ENCODE measurements at regions not wholly inside any gene's neighbourhood (a gene's known extent, or its start where the extent isn't known, plus 50 kb on each side); places are given as distances from the start of the nearest gene placed in this dataset.

- TF ChIP-seq CENPX (CRISPR knock-in tag; IDR thresholded peaks at IDR 0.05) (no peak), TOE1 (CRISPR knock-in tag; IDR thresholded peaks at IDR 0.05) (no peak), ZNF672 (CRISPR knock-in tag; IDR thresholded peaks at IDR 0.05) (no peak), BRCA1 (CRISPR knock-in tag; IDR thresholded peaks at IDR 0.05) (no peak)
- TF ChIP-seq, protein P1, sequence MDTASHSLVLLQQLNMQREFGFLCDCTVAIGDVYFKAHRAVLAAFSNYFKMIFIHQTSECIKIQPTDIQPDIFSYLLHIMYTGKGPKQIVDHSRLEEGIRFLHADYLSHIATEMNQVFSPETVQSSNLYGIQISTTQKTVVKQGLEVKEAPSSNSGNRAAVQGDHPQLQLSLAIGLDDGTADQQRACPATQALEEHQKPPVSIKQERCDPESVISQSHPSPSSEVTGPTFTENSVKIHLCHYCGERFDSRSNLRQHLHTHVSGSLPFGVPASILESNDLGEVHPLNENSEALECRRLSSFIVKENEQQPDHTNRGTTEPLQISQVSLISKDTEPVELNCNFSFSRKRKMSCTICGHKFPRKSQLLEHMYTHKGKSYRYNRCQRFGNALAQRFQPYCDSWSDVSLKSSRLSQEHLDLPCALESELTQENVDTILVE (CRISPR knock-in tag; IDR thresholded peaks at IDR 0.05), result no peak
Observed at GRCh38 chr10:31187607-31188210, 131.3 kb upstream of the ZEB1 start (continued).

- Histone ChIP-seq H3K36me3 (replicated peaks in 1 of 2; ENCODE audit: control insufficient read depth in 1 of 2, insufficient read depth in 2 of 2, low read length in 2 of 2) (no peaks in the 10 kb centered on the region), H3K4me3 (replicated peaks in 1 of 3; ENCODE audit: insufficient read depth in 1 of 3, low read depth in 2 of 3, low read length in 3 of 3) (no peak overlapping the region), H3K9me3 (ENCODE audit: low read length) (no peaks in the 10 kb centered on the region), H3K27ac (ENCODE audit: extremely low read length, insufficient read depth, low read length) (no peak overlapping the region), H2AFZ (ENCODE audit: low read length) (no peak overlapping the region), H3K9ac (ENCODE audit: insufficient read depth, low read depth, low read length) (no peak overlapping the region), H4K20me1 (ENCODE audit: insufficient read depth, low read length) (no peaks in the 10 kb centered on the region), H3K27me3 (ENCODE audit: control insufficient read depth in 1 of 2, insufficient read depth in 2 of 2, low read length in 2 of 2) (peaks cover 0 to 9% of the 10 kb centered on the region in 2 experiments; a peak in 1 of 5 replicates), H3K4me2 (ENCODE audit: low read depth, low read length) (no peak overlapping the region), H3K79me2 (ENCODE audit: insufficient read depth, low read length) (no peaks in the 10 kb centered on the region), H3K4me1 (ENCODE audit: insufficient read depth, low read length) (no peaks in the 10 kb centered on the region)
- ATAC-seq (no peak), DNase-seq (ENCODE audit: low spot score) (no peak), FAIRE-seq (no peak)
- POLR2A ChIA-PET, result no interaction called here
- in situ Hi-C loops (cut with HindIII; ENCODE audit: extremely low pct_ligation_motif_present, low pct_unique_long_range_greater_than_20kb), result no loop called here
- 19% methylated on average over 4 of the region's 4 CpGs for WGBS (ENCODE audit: low lambda C conversion rate)
- BruUV-seq (replicated peaks), result no TSS peak
- intact Hi-C loops (cut with micrococcal nuclease; ENCODE audit: unreplicated experiment), result no loop called here
- TF ChIP-seq ATF7 (IDR thresholded peaks at IDR 0.05) (peak; percentile 82), ATF7 (CRISPR knock-in tag; IDR thresholded peaks at IDR 0.05) (no peak), PBX3 (CRISPR knock-in tag; IDR thresholded peaks at IDR 0.05; ENCODE audit: borderline replicate concordance) (no peak), PREB (CRISPR knock-in tag; IDR thresholded peaks at IDR 0.05) (no peak), ZNF264 (CRISPR knock-in tag; IDR thresholded peaks at IDR 0.05) (no peak), ZNF17 (CRISPR knock-in tag; IDR thresholded peaks at IDR 0.05) (no peak)
- CTCF ChIA-PET (ENCODE audit: low intra/inter-chr PET ratio, low total read pairs), result no interaction called here
Observed at GRCh38 chr10:31188792-31189406, 130.1 kb upstream of the ZEB1 start.
